HepG2 (cell line): ENCODE measurements at regions not wholly inside any gene's neighbourhood (a gene's known extent, or its start where the extent isn't known, plus 50 kb on each side); places are given as distances from the start of the nearest gene placed in this dataset.

Experiments used
- ATAC-seq: fragments of 200-7000 bp; cut with Tn5 transposase; 3 replicates; pipeline ENCODE4 v1.9.1; 2020; ENCODE audit warnings: mild to moderate bottlenecking, moderate library complexity
- BruUV-seq: library from RNA; stranded (reverse); fragments of 400-500 nt; replicated peaks from 2 replicates; lab custom pipeline; 2021; lab: Mats Ljungman, UMichigan
- CTCF ChIA-PET: fragments of 300-600 bp; formaldehyde crosslinking; extraction: SDS; loops from one replicate; lab custom pipeline; 2021; ENCODE audit warnings: low total read pairs, inconsistent platforms, low intra/inter-chr PET ratio; lab: Yijun Ruan, JAX
- POLR2A ChIA-PET: fragments of 350-600 bp; sonication (Branson Sonifier 250); formaldehyde crosslinking; loops from one replicate; lab custom pipeline; 2020; ENCODE audit warnings: antibody characterized with exemption, inconsistent platforms; lab: Yijun Ruan, JAX
- DNase-seq: peaks from one replicate; pipeline ENCODE4 v3.0.0-alpha.2; 2015; ENCODE audit warnings: low spot score
- FAIRE-seq: peaks from 3 replicates; lab custom pipeline; 2011; peaks lifted over from hg19 to GRCh38; lab: Jason Lieb, UNC
- H2AFZ ChIP-seq: one replicate; pipeline ENCODE4 v1.6.1; 2011; ENCODE audit warnings: low read length, inconsistent platforms
- H3K27ac ChIP-seq: fragments of 300-600 bp; 3 replicates; pipeline ENCODE4 v1.8.0; 2011; ENCODE audit warnings: mixed run types, mild to moderate bottlenecking, mixed read lengths, low read length, inconsistent platforms; ENCODE audit not compliant: insufficient read depth; ENCODE audit errors: extremely low read length
- H3K27me3 ChIP-seq, 2 experiments: fragments of 200-600 bp in 1 of 2; 2 replicates in 1 of 2; 3 replicates in 1 of 2; pipeline versions ENCODE4 v1.6.0 to v1.8.0; 2011; ENCODE audit warnings: low read length in 2 of 2, mild to moderate bottlenecking in 2 of 2, moderate library complexity in 2 of 2, inconsistent platforms in 1 of 2; ENCODE audit not compliant: insufficient read depth in 2 of 2, control insufficient read depth in 1 of 2
- H3K36me3 ChIP-seq, 2 experiments: fragments of 200-600 bp in 1 of 2; replicated peaks in 1 of 2; 2 replicates in 1 of 2; 3 replicates in 1 of 2; pipeline versions ENCODE4 v1.5.1 to v1.8.0; 2011; ENCODE audit warnings: low read length in 2 of 2, inconsistent platforms in 1 of 2; ENCODE audit not compliant: insufficient read depth in 2 of 2, control insufficient read depth in 1 of 2
- H3K4me1 ChIP-seq: 2 replicates; pipeline ENCODE4 v1.5.1; 2012; ENCODE audit warnings: low read length, inconsistent platforms; ENCODE audit not compliant: insufficient read depth
- H3K4me2 ChIP-seq: 2 replicates; pipeline ENCODE4 v1.6.0; 2011; ENCODE audit warnings: low read depth, low read length, inconsistent platforms
- H3K4me3 ChIP-seq, 3 experiments: fragments of 200-600 bp in 1 of 3; sonication (generic), shearing (Covaris generic) in 1 of 3; replicated peaks in 1 of 3; 2 replicates each; pipeline ENCODE4 v1.5.1; 2011 to 2016; ENCODE audit warnings: low read length in 3 of 3, inconsistent platforms in 2 of 3, low read depth in 2 of 3, mild to moderate bottlenecking in 2 of 3, control low read depth in 1 of 3, mixed read lengths in 1 of 3; ENCODE audit not compliant: insufficient read depth in 1 of 3
- H3K79me2 ChIP-seq: one replicate; pipeline ENCODE4 v1.6.1; 2011; ENCODE audit warnings: low read length, inconsistent platforms; ENCODE audit not compliant: insufficient read depth
- H3K9ac ChIP-seq: 2 replicates; pipeline ENCODE4 v1.6.0; 2011; ENCODE audit warnings: mild to moderate bottlenecking, low read depth, low read length, inconsistent platforms; ENCODE audit not compliant: insufficient read depth
- H3K9me3 ChIP-seq: 2 replicates; pipeline ENCODE4 v1.5.1; 2012; ENCODE audit warnings: mild to moderate bottlenecking, low read length
- H4K20me1 ChIP-seq: 2 replicates; pipeline ENCODE4 v1.6.0; 2011; ENCODE audit warnings: inconsistent platforms, mild to moderate bottlenecking, low read length, moderate library complexity; ENCODE audit not compliant: insufficient read depth
- ATF3 ChIP-seq: sonication (generic); formaldehyde crosslinking; IDR thresholded peaks from 2 replicates; pipeline ENCODE4 v1.4.0; 2020; ENCODE audit warnings: missing genetic modification reagents
- CREB1 ChIP-seq, 2 experiments: fragments of 450-650 bp in 1 of 2; IDR thresholded peaks; 2 replicates each; pipeline ENCODE4 v1.6.1; 2016 to 2017; ENCODE audit warnings: control low read depth in 1 of 2, mild to moderate bottlenecking in 1 of 2, missing compliant biosample characterization in 1 of 2, missing genetic modification characterization in 1 of 2
- ETS1 ChIP-seq: sonication (generic); formaldehyde crosslinking; IDR thresholded peaks from 2 replicates; pipeline ENCODE4 v1.4.0; 2020; ENCODE audit warnings: missing genetic modification reagents
- FOSL1 ChIP-seq: sonication (generic); formaldehyde crosslinking; IDR thresholded peaks from 2 replicates; pipeline ENCODE4 v1.9.0; 2021; ENCODE audit warnings: missing genetic modification reagents, borderline replicate concordance
- FOSL2 ChIP-seq: sonication (generic); formaldehyde crosslinking; IDR thresholded peaks from 2 replicates; pipeline ENCODE4 v1.4.0; 2020; ENCODE audit warnings: missing genetic modification reagents
- JARID2 ChIP-seq: sonication (generic); formaldehyde crosslinking; IDR thresholded peaks from 2 replicates; pipeline ENCODE4 v1.8.1; 2023; ENCODE audit warnings: missing genetic modification reagents, inconsistent platforms; ENCODE audit not compliant: insufficient replicate concordance
- JUND ChIP-seq: sonication (generic); formaldehyde crosslinking; IDR thresholded peaks from 2 replicates; pipeline ENCODE4 v1.8.0; 2022; ENCODE audit warnings: mild to moderate bottlenecking, missing genetic modification reagents
- PHF20 ChIP-seq: sonication (generic); formaldehyde crosslinking; IDR thresholded peaks from 2 replicates; pipeline ENCODE4 v1.5.0; 2020; ENCODE audit warnings: mild to moderate bottlenecking, missing genetic modification reagents
- PRDM10 ChIP-seq: sonication (generic); formaldehyde crosslinking; IDR thresholded peaks from 2 replicates; pipeline ENCODE4 v1.4.0; 2020; ENCODE audit warnings: low read depth, missing genetic modification reagents
- RBM22 ChIP-seq: fragments of 200-400 bp; formaldehyde crosslinking; optimal IDR thresholded peaks from 2 replicates; pipeline ENCODE3; 2017; ENCODE audit warnings: mild to moderate bottlenecking, low read length, moderate library complexity
- REXO4 ChIP-seq: sonication (generic); formaldehyde crosslinking; IDR thresholded peaks from 2 replicates; pipeline ENCODE4 v1.8.0; 2022; ENCODE audit warnings: missing genetic modification reagents, mild to moderate bottlenecking, borderline replicate concordance
- SNAPC2 ChIP-seq: sonication (generic); formaldehyde crosslinking; IDR thresholded peaks from 2 replicates; pipeline ENCODE4 v1.8.1; 2022; ENCODE audit warnings: mild to moderate bottlenecking, missing genetic modification reagents
- ZFYVE20 ChIP-seq: sonication (generic); formaldehyde crosslinking; IDR thresholded peaks from 2 replicates; pipeline ENCODE4 v1.8.0; 2023; ENCODE audit warnings: low read depth, mild to moderate bottlenecking, moderate library complexity, missing genetic modification reagents, borderline replicate concordance
- ZNF3 ChIP-seq: IDR thresholded peaks from 2 replicates; pipeline ENCODE4 v1.7.0; 2017; ENCODE audit warnings: inconsistent platforms
- ZNF331 ChIP-seq: sonication (generic); formaldehyde crosslinking; IDR thresholded peaks from 2 replicates; pipeline ENCODE4 v1.4.0; 2020; ENCODE audit warnings: missing genetic modification reagents
- ZNF343 ChIP-seq: sonication (generic); formaldehyde crosslinking; IDR thresholded peaks from 2 replicates; pipeline ENCODE4 v1.4.0; 2020; ENCODE audit warnings: mild to moderate bottlenecking, missing genetic modification reagents
- ZNF556 ChIP-seq: sonication (generic); formaldehyde crosslinking; IDR thresholded peaks from 2 replicates; pipeline ENCODE4 v1.4.0; 2020; ENCODE audit warnings: mild to moderate bottlenecking, missing genetic modification reagents, borderline replicate concordance
- WGBS: methylation state at CpG from one replicate; pipeline ENCODE4 v1.1.6; 2017; ENCODE audit warnings: low lambda C conversion rate; 5-methylcytosine and 5-hydroxymethylcytosine counted together
- in situ Hi-C: cut with HindIII; loops from 2 replicates; pipeline ENCODE4 v1.10.0; 2017; ENCODE audit warnings: low pct_unique_long_range_greater_than_20kb; ENCODE audit not compliant: extremely low pct_ligation_motif_present
- intact Hi-C: fragments of 100-400 bp; cut with micrococcal nuclease; formaldehyde crosslinking; loops from one replicate; pipeline ENCODE4 v1.10.0; 2022; ENCODE audit not compliant: unreplicated experiment

GRCh38 chr3:14288833-14289451, 110.3 kb downstream of the LSM3 start (continued):
- TF ChIP-seq PRDM10 (CRISPR knock-in tag), result no peak
- no peak for TF ChIP-seq ZNF3
- TF ChIP-seq RBM22, result no peak
- TF ChIP-seq ETS1 (CRISPR knock-in tag), result no peak

GRCh38 chr3:14289590-14290461, 111.2 kb downstream of the LSM3 start:
- no peak overlapping the region for H2AFZ ChIP-seq
- H3K36me3 ChIP-seq, result no peaks in the 10 kb centered on the region
- H4K20me1 ChIP-seq, result no peaks in the 10 kb centered on the region
- POLR2A ChIA-PET, result no interaction called here
- WGBS, result 4% methylated on average over 6 of the region's 7 CpGs
- FAIRE-seq (no peak), DNase-seq (peak; percentile 59), ATAC-seq (peak; percentile 92)
- intact Hi-C loops (no loop called here), in situ Hi-C loops (loop anchor here (5.0 kb wide), 1 partner anchor 82 kb away; no protein-coding TSS in a partner anchor)
- H3K27ac ChIP-seq, result no peak overlapping the region
- no peak overlapping the region for H3K4me3 ChIP-seq
- no peaks in the 10 kb centered on the region for H3K79me2 ChIP-seq
- H3K9me3 ChIP-seq, result no peaks in the 10 kb centered on the region
- BruUV-seq, result no TSS peak
- H3K27me3 ChIP-seq, result peaks cover 3 to 24% of the 10 kb centered on the region in 2 experiments; a peak in 4 of 5 replicates
- CTCF ChIA-PET, result no interaction called here
- H3K4me1 ChIP-seq, result peaks cover 19% of the 10 kb centered on the region
- no peak overlapping the region for H3K4me2 ChIP-seq
- no peak overlapping the region for H3K9ac ChIP-seq
- TF ChIP-seq ATF3 (CRISPR knock-in tag), result 0 out of 2 replicates have a peak, but pooled peaks have one; percentile 34
- no peak for TF ChIP-seq ZNF343 (CRISPR knock-in tag)
- TF ChIP-seq SNAPC2 (CRISPR knock-in tag), result no peak
- no peak for TF ChIP-seq ZNF556 (CRISPR knock-in tag)
- TF ChIP-seq FOSL1 (CRISPR knock-in tag), result peak; percentile 49
- TF ChIP-seq ZFYVE20, result no peak
- no peak for TF ChIP-seq REXO4
- TF ChIP-seq CREB1 (IDR thresholded peaks at IDR 0.05), result peak; percentile 47; the same call in 1 of the 2 replicates
- TF ChIP-seq CREB1 (CRISPR knock-in tag; IDR thresholded peaks at IDR 0.05), result no peak
- no peak for TF ChIP-seq ZNF331
- TF ChIP-seq JARID2 (CRISPR knock-in tag), result no peak
- no peak for TF ChIP-seq PHF20 (CRISPR knock-in tag)
- TF ChIP-seq FOSL2 (CRISPR knock-in tag), result peak; percentile 95
- peak; percentile 69; the same call in 1 of the 2 replicates for TF ChIP-seq JUND (CRISPR knock-in tag)
